Ectodermal cell (in vitro differentiated cells): ENCODE measurements at regions not wholly inside any gene's neighbourhood (a gene's known extent, or its start where the extent isn't known, plus 50 kb on each side); places are given as distances from the start of the nearest gene placed in this dataset.

Experiments
- H3K27ac ChIP-seq: 2 replicates; pipeline ENCODE4 v1.7.0; 2013; ENCODE audit warnings: mild to moderate bottlenecking, low read depth, low read length; ENCODE audit not compliant: insufficient read depth, poor library complexity, severe bottlenecking
- H3K27me3 ChIP-seq: 2 replicates; pipeline ENCODE4 v1.7.0; 2013; ENCODE audit warnings: mild to moderate bottlenecking, low read length; ENCODE audit not compliant: insufficient read depth, control insufficient read depth, poor library complexity, severe bottlenecking
- H3K36me3 ChIP-seq: one replicate; pipeline ENCODE4 v1.7.0; 2013; ENCODE audit warnings: low read length; ENCODE audit not compliant: control insufficient read depth, insufficient read depth
- H3K4me1 ChIP-seq: one replicate; pipeline ENCODE4 v1.7.0; 2013; ENCODE audit warnings: low read length; ENCODE audit not compliant: control insufficient read depth, insufficient read depth
- H3K4me3 ChIP-seq: 2 replicates; pipeline ENCODE4 v1.7.0; 2013; ENCODE audit warnings: low read depth, low read length, control low read depth; ENCODE audit not compliant: insufficient read depth
- H3K9me3 ChIP-seq: 2 replicates; pipeline ENCODE4 v1.7.0; 2013; ENCODE audit warnings: mild to moderate bottlenecking, low read length, moderate library complexity; ENCODE audit not compliant: control insufficient read depth
- WGBS, 2 experiments: methylation state at CpG; one replicate each; pipeline ENCODE4 v1.1.7; 2013; ENCODE audit warnings: missing lambda C conversion rate in 2 of 2; 5-methylcytosine and 5-hydroxymethylcytosine counted together

DNA sequence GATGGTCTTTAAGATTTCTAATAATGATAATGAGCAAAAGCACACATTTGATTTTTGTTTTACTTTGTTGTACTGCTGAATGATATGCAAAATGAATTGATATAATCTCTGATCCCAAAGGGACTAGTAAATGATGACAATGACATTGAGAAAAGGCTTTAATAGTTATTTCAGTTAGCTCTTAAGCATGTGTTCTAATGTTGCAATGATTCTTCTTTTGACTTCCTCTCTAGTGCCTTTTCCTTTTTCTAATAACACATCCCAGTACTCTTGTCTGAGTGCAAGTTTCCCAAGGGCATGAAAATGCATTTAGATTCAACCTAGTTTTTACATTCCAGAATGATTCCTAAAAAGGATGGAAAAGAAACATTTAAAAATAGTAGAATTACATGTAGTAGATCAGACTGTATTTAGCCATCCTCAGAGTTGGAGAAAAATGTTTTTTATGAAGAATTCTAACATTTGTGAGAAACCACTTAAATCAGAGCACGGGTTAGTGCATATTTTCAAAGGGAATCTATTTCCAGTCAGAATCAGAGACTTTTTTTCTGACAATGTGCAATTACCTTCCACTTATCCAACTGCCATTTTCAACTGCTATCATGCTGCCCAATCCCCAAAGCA is 508.8 kb downstream of the C4orf33 start:
- H3K27ac ChIP-seq, result no peak overlapping the region
- no peaks in the 10 kb centered on the region for H3K36me3 ChIP-seq
- no peak overlapping the region for H3K4me3 ChIP-seq
- WGBS, 2 experiments, result 97 to 100% methylated on average over 1 of the region's 1 CpG
- H3K9me3 ChIP-seq, result no peaks in the 10 kb centered on the region
- H3K27me3 ChIP-seq, result no peaks in the 10 kb centered on the region
- H3K4me1 ChIP-seq, result no peaks in the 10 kb centered on the region

DNA sequence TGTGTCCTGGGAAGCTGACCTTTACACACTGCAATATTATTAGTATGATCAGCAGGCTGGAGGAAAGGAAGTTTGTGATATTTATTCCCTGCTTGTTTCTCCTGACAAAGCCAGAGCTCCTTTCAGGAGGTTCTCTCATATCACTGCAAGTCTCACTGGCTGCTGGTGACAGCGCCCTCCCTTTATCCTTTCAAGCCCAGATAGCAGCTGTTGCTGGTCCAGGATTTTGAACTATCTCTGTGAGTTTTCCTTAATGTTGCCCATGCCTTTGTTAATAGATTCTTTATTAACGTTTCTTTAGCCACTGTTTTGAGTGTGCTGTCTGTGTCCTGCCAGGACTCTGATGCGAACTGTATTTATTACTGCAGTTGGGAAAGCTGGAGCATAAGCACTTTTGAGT is 518.7 kb downstream of the C4orf33 start:
- Histone ChIP-seq H3K4me3 (no peak overlapping the region), H3K36me3 (no peaks in the 10 kb centered on the region), H3K4me1 (no peaks in the 10 kb centered on the region), H3K27me3 (no peaks in the 10 kb centered on the region), H3K27ac (no peak overlapping the region), H3K9me3 (no peaks in the 10 kb centered on the region)
- 75 to 88% methylated on average over 3 of the region's 3 CpGs for WGBS, 2 experiments

DNA sequence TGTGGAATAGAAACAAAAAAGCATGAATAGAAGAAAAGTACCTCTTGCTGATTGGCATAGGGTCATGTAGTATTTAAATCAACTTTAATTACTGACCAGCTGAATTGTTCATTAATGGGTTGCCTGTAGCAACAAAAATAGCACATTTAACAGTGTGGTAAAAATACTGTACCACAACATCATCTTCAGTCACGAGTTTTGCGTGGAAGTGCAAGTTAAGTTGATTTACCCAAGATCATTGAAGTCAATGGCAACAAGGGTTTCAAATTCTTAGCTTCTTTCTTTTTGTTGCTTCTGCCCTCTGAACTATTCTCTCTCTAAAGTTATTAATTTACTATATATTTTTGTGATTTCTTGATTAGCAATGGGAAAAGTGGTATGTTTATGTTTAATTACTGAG is 526.6 kb downstream of the C4orf33 start:
- WGBS, 2 experiments, result 95 to 96% methylated on average over 2 of the region's 2 CpGs
- H3K4me1 ChIP-seq, result no peaks in the 10 kb centered on the region

DNA sequence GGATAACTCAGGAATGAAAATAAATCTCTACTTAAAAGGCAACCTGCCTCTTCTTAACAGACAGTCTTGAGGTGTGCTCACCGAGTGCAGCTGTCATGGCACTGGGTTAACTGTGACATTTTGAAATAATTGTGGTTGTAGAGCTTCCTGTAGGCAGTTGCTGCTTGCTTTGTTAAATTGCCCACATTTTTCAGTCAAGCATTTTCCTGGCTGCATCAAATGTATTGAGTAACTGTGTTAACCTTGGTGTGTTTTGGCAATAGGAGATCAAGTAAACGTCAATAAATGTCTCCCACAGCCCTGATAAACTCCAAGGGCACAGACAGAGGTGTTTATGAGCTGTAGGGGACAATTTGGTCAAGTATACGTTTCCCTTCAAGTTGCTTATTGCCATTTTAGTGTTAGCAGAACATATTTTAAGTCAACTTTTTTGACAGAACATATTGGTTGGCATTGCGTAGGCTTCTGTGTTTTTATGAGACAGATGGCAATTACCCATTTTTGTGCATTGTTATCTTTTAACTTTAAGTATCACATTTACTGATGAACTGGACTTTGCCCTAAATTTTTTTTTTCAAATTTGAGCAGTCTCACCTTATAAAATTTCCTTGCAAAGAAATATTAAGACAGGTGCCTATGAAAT is 527.4 kb downstream of the C4orf33 start:
- no peaks in the 10 kb centered on the region for H3K4me1 ChIP-seq
- H3K27me3 ChIP-seq, result no peaks in the 10 kb centered on the region
- no peaks in the 10 kb centered on the region for H3K9me3 ChIP-seq
- 88 to 97% methylated on average over 3 of the region's 4 CpGs for WGBS, 2 experiments
- no peaks in the 10 kb centered on the region for H3K36me3 ChIP-seq
- no peak overlapping the region for H3K27ac ChIP-seq
- H3K4me3 ChIP-seq, result no peak overlapping the region

More for the DNA sequence above, 526.6 kb downstream of the C4orf33 start:
- H3K27me3 ChIP-seq, result no peaks in the 10 kb centered on the region
- no peaks in the 10 kb centered on the region for H3K9me3 ChIP-seq
- no peak overlapping the region for H3K4me3 ChIP-seq
- no peak overlapping the region for H3K27ac ChIP-seq
- no peaks in the 10 kb centered on the region for H3K36me3 ChIP-seq

DNA sequence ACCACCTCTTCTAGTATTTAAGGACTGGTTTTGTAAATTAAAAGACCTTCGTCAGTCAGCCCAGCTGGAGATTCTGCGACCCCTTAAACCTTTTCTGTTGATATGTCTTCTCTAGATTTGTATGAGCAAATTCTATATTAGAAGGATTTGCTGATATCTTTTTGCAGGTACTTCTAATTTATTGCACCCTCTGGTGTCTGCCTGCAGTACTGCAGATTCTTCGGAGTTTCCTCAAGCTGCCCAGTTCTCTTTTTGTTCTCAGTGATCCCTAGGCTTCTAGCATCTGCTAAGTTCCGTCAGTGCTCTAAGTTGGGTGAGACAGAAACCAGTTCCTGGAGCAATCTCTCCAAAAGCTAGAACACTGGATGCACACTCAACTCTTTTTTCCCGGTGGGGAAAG is 545.2 kb downstream of the C4orf33 start:
- no peaks in the 10 kb centered on the region for H3K9me3 ChIP-seq
- no peaks in the 10 kb centered on the region for H3K4me1 ChIP-seq
- no peak overlapping the region for H3K4me3 ChIP-seq
- no peak overlapping the region for H3K27ac ChIP-seq
- H3K27me3 ChIP-seq, result no peaks in the 10 kb centered on the region
- WGBS, 2 experiments, result 59 to 64% methylated on average over 4 to 5 of the region's 5 CpGs
- H3K36me3 ChIP-seq, result no peaks in the 10 kb centered on the region

DNA sequence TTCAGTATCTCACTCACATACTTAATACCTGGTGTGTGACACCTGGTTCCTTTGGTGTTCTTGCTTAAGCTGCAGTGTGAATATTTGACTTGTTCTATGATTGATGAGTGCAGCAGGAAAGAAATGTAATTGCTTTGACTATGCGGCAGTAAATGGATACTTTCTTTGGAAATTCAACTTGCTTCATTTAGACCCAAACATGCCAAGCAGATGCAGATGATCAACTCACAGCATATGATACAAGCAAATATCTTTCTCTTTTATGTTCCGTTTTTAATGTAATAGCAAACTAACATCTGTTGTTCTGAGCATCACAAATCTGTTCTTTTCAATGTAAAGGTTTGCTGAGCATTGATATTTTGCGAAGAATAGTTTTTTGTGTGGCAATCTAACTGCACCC is 549.5 kb downstream of the C4orf33 start:
- Histone ChIP-seq H3K4me1 (no peaks in the 10 kb centered on the region), H3K27me3 (no peaks in the 10 kb centered on the region), H3K36me3 (no peaks in the 10 kb centered on the region), H3K9me3 (no peaks in the 10 kb centered on the region), H3K4me3 (no peak overlapping the region), H3K27ac (no peak overlapping the region)
- 90 to 94% methylated on average over 3 of the region's 3 CpGs for WGBS, 2 experiments

DNA sequence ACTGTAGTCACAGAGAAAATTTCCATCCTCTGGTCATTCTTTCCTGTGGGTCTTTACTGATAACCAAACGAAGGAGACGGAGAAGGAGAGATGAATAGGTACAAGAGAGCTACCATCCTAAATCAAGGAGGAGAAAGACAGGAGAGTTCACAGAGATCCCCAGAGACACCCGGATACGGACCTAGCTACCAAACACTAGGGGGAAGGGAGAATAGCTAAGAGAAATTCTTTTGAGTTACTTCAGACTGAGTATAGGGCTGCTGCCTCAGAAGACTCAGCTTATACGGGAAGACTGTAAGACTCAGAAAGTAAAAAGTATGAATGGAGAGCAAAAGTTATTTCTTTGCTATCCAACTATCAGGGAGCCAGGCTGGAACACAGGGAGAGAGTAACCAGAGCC is 572.1 kb downstream of the C4orf33 start:
- no peaks in the 10 kb centered on the region for H3K36me3 ChIP-seq
- no peaks in the 10 kb centered on the region for H3K4me1 ChIP-seq
- H3K9me3 ChIP-seq, result no peaks in the 10 kb centered on the region
- 85 to 90% methylated on average over 5 of the region's 5 CpGs for WGBS, 2 experiments
- H3K4me3 ChIP-seq, result no peak overlapping the region
- H3K27ac ChIP-seq, result no peak overlapping the region
- H3K27me3 ChIP-seq, result no peaks in the 10 kb centered on the region

DNA sequence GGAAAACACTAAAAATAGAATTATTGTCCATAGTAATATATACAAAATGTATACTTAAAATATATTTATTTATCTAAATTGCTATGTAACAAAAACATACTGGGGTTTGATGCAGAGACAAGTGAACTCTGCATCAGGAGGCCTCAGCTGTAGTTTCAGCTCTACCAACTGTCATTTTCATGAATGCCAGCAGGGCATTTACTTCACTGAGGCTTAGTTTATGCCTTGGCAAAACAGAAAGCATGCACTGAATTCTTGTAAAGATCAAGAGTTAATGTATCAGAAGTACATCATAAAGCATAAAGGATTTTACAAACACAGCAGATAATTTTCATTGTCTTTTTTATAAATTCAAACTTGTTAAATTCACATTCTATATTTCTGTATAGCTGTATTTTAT is 577.0 kb downstream of the C4orf33 start:
- H3K4me1 ChIP-seq, result no peaks in the 10 kb centered on the region
- H3K27me3 ChIP-seq, result no peaks in the 10 kb centered on the region
- no peaks in the 10 kb centered on the region for H3K9me3 ChIP-seq
- no peak overlapping the region for H3K27ac ChIP-seq
- H3K36me3 ChIP-seq, result no peaks in the 10 kb centered on the region
- H3K4me3 ChIP-seq, result no peak overlapping the region

DNA sequence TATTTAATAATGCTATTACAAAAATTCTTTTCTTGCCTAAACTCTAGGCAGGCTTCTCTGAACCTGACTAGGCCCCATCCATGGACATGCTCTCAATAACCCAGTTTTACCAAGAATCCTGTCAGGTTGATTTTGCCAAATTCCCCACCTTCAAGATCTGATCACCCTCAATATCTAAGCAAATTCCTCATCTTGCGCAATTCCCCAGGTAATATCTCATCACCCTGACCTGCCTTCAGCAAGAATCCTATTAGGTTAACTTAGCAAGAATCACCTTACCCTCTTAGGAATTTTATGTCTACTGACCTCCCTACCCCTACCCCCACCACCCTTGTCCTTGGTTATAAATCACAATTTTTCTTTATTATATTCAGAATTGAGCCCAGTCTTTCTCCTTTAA is 579.1 kb downstream of the C4orf33 start:
- H3K36me3 ChIP-seq, result no peaks in the 10 kb centered on the region
- H3K9me3 ChIP-seq, result no peaks in the 10 kb centered on the region
- H3K4me3 ChIP-seq, result no peak overlapping the region
- 92 to 97% methylated on average over 1 of the region's 1 CpG for WGBS, 2 experiments
- H3K27ac ChIP-seq, result no peak overlapping the region
- no peaks in the 10 kb centered on the region for H3K27me3 ChIP-seq
- H3K4me1 ChIP-seq, result no peaks in the 10 kb centered on the region

DNA sequence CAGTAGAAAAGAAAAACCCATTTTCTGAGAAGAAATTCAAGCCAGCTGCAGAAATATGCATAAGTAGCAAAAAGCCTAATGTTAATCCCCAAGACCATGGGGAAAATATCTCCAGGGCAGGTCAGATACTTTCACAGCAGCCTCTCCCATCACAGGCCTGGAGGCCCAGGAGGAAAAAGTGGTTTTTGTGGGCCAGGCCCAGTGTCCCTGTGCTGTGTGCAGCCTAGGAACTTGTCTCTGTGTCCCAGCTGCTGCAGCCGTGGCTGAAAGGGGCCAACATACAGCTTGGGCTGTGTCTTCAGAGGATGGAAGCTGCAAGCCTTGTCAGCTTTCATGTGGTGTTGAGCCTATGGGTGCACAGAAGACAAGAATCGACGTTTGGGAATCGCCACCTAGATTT is 581.0 kb downstream of the C4orf33 start:
- Histone ChIP-seq H3K4me3 (no peak overlapping the region), H3K9me3 (no peaks in the 10 kb centered on the region), H3K27me3 (no peaks in the 10 kb centered on the region), H3K27ac (no peak overlapping the region), H3K4me1 (no peaks in the 10 kb centered on the region), H3K36me3 (no peaks in the 10 kb centered on the region)
- 93 to 94% methylated on average over 4 of the region's 4 CpGs for WGBS, 2 experiments
